ENCODE measurements at regions not wholly inside any gene's neighbourhood (a gene's known extent, or its start where the extent isn't known, plus 50 kb on each side); places are given as distances from the start of the nearest gene placed in this dataset.

DNA sequence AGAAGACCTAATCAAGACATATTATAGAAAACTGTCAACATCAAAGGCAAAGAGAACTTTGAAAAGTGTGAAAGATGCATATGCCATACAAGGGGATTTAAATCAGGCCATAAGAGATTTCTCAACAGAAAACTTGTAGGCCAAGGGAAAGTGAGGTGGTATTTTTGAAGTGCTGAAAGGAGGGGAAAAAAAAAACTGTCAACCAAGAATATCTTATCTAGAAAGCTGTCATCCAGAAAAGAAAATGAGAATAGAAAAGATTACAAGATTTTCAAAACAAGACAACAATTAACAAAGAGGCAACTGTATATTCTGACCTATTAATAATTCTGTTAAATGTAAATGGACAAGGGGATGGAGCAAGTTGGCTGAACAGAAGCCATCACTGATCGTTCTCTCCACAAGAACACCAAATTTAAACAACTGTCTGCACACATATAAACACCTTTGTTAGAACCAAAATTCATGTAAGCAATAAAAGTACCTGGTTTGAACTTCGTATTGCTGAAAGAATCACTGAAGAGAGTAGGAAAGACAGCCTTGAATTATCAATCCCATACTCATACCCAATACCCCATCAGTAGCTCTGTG is 880.1 kb upstream of the PCDH9 start:
- no peak for DNase-seq

DNA sequence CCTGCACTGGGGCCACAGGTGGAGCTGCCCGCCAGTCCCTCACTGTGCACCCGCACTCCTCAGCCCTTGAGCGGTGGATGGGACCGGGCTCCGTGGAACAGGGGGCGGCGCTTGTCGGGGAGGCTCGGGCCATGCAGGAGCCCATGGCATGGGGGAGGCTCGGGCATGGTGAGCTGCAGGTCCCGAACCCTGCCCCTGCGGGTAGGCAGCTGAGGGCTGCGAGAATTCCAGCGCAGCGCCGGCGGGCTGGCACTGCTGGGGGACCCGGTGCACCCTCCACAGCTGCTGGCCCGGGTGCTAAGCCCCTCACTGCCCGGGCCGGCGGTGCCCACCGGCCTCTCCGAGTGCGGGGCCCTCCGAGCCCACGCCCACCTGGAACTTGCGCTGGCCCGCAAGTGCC is 877.5 kb upstream of the PCDH9 start:
- no peak for DNase-seq

DNA sequence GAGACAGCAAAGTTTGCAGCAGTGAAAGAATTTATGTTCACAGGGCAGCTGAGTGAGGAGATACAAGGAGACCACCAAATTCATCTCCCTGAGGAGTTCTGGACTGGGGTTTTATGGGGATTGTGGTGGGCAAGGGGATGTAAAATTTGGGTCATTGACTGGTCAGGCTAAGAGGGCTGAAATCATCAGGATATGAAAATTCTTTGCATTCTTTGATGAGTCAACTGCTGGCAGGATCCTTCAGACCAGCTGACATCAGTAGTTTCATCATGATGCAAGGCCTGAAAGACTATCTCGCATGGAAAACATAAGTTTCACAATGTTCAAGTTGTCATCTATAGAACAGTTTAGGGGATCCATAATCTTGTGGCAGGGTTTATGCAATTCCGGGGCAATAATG is 869.5 kb upstream of the PCDH9 start:
- no peak for DNase-seq

DNA sequence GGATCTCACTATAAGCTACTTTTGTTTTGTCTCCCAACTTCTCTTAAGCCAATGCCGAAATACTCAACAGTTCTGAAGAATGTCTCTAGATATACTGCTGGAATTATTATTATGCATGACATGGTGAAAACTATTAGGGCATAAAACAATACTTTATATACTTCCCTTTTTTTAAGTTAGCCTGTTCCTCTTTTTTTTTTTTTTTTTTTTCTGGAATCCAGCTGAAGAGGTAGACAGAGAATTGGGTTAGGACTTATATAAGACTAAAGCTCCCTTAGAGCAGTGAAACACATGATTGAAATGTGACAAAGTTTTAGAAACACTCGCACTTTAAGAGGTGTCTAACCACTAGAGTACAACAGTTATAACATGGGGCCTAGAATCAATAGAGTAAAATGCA is 850.9 kb upstream of the PCDH9 start:
- peak in 2 of 4 experiments; percentile 9 to 16 for DNase-seq

DNA sequence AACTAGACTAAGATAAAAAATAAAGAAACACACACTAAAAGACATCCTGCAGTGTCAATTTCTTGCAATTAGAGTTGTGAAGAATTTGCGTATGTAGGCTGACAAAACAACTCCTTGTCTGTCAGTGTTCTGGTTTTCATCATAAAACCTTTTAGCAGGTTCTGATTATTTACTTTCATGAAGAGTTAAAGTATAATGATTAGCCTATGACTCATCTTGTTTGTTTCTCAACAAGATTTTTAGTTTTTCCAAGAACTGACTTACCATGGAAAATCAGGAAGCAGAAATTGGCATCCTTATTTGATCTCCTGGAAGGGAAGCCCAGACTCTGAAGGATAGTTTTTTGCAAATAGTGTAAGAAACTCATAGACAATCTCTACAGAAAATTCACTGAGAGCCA is 848.7 kb upstream of the PCDH9 start:
- DNase-seq, result no peak

DNA sequence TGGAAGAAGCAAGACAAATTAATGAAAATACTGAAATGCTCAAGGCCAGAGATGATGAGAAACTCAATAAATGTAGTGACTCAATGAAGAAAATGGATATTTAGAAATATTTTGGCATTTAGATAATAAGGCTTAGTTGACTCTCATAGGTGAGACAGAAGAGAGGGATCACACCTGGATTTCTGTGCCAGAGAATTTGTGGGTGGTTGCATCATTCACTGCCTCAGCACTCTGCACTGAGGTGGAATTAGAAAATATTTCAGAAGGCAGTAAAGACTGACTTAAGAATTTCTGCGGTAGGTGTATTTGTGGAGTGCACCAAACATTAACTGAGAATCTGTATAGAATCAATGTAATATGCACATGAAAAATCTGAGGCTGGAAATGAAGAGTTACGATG is 848.3 kb upstream of the PCDH9 start:
- no peak for DNase-seq

DNA sequence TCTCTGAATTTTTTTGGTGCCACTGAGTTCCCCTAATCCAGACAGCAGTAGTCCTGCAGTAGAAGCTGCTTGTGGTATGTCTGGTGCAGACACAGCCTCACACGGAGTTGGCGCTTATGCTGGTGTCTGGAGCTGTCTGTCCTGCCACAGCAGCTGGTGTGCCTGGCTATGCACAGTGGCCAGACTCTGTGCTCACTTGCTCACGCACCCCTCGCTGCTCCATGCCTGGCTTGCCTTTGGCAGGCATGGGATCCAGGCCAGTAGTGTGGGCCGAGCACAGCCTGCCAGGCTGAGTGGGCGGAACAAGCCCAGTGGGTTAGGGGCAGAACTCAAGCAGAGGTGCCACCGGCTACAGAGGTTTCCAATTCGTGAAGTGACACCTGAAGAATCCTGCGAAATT is 845.9 kb upstream of the PCDH9 start:
- DNase-seq, result no peak

DNA sequence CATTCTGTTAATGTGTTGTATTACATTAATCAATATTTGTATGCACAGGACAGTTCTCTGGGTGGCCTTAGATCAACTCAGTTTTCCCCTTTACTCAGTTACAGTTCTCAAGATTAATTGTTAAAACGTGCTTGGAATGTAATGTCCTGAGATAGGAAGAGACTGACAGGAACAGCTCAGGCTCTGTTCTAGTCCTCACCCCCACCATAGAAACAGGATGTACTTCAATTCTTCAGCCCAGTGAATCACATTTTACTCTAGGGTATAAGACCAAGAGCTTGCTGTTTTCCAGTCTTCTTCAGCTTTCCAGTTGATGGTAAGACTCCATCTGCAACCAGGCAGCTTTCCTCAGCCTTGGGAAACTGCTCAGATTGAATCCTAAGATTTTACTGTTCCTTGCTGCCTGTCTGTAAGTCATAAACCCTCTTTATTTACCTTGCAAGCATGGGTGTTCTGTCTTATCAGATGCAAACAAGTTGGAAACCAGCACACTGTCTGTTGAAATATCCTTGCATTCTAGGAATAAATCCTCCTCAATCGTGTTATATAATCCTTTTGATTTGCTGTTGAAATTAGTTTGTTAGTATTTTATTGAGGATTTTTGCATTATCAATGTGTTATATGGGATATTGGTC is 836.9 kb upstream of the PCDH9 start:
- DNase-seq, result no peak

DNA sequence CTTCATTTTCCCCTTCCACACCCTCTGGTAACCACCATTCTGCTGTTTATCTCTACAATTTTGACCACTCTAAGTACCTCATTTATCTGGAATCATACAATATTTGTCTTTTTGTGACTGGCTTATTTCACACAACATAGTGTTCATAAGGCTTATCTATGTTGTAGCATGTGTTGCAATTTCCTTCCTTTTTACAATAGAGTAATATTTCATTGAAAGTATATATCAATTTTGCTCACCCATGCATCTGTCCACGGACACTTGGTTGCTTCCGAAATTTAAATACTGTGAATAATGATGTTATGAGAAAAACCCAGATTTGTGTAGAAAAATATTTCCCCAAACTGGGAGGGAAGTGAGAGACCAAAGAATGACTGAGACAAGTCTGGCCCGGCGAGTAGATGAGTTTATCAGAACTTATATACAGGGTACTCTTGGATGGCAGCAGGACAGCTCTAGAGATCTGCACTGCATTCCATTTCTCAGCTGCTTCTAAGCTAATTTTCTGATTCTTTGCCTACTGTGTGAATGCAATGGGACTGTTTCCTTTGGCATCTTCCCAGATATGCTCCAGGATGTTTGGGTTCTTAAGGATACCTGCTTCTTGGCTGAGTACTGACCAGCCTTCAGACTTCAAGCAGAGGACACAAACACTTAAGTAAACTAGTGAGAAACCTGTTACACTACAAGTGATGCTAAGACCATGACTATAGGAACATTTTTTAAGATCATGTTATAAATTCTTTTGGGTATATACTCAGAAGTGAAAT is 834.0 kb upstream of the PCDH9 start:
- DNase-seq, result no peak

DNA sequence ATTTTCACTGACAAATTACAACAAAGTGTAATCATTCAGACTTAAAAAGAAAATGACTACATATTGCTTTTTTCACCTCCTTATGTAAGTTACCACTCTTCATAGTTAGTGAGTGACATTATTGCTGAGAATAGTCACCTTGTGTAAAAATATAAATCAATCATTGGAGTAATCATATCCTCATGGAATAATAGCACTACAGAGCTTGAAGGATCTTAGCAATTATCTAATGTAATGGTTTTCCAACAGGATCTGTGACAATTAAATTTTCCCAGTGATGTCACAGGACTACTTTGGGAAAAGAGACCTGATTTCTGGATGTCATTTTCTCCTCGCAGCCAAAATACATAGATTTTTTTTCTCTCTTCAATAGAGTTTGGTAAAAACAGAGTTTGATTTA is 833.0 kb upstream of the PCDH9 start:
- DNase-seq, result no peak

DNA sequence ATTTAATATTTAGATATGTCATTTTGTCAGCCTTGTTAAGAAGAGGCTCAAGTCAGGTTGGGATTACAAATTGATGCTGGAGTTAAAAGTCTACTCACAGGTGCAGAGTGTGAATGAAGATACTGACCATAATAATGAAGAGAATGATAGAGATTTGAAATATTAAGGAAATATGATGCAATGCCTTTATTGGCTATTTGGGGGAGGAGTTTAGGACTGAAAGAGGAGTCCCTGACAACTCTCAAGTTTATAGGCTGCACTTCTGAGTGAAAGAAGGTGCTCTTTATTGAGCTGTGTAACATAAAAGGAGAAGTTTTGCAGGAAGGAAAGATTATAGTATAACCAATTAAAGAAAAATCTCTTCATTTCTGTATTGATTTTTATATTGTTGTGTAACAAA is 827.7 kb upstream of the PCDH9 start:
- no peak for DNase-seq

DNA sequence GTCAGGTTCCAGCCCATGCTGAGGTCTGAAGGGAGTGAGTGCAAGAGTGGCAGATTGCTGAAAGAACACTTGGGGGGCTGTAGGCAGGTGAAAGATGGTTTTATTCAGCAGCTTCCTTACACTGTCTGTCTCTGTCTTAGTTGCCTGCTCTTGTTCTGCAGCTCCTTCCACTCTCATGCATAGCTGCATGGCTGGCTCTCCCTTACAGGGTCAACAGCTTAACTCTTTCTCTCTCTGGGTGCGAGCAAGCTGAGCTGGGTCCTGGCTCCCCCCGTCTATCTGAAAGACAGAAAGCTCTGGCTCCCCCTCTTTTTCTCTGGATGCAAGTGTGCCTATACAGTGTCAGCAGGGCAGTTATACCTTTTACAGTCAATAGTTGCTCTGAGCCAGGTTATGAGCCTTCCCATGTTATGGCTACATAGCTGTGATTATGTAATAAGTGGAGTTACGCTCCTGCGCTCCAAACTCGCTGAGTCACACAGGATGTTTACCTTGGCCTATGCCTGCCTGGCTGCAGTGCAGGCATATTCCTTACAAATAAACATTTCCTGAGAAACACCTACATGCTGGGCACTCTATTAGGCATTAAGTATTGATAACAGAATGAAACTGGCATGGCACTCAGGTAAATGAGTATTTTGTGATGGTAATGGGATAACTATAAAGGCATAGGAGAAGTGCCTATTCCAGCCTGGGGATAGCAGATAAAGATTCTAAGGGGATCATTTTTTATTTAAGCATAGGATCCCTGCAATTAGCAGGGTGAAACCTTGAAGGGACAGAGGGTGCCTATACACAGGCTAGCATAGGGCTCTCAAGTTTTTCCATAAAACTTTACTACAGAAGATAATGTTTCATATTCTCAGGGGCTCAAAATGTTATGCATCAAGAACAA is 826.9 kb upstream of the PCDH9 start:
- no peak for DNase-seq

DNA sequence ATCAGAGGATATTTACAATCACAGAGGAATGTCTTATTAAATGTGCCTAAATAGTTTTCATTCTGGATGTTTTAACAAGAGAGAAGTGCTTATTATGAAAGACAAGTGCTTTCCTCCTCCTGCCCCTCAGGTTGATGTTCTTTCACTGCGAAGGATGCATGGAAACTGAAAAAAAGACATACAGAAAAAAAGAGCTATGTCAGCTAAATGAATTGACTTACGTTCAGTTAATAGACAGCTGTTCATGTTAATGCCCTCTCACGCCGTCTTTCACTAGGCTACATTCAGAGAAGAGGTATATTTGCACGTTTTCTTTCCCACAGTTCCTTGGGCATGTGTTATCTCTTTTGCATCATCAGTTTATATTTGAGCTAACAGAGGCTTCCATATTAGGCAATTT is 821.8 kb upstream of the PCDH9 start:
- DNase-seq, result no peak

DNA sequence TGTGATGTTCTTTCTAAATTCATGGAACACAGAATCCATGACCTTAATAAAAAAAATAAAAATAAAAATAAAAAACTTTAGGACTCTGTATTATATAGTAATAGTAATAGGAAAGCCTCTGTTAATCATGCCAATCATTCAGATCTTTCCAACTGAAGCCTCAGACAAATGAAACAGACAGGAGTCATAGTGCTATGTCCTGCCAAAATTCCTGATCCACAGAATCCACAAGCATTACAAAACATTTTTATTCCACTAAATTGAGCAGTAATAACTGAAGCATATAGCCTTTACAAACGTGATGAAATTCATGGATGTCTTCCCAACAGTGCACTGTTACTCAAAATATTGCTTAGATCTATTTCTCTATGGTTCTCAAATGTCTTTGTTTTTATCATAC is 820.6 kb upstream of the PCDH9 start:
- no peak for DNase-seq

DNA sequence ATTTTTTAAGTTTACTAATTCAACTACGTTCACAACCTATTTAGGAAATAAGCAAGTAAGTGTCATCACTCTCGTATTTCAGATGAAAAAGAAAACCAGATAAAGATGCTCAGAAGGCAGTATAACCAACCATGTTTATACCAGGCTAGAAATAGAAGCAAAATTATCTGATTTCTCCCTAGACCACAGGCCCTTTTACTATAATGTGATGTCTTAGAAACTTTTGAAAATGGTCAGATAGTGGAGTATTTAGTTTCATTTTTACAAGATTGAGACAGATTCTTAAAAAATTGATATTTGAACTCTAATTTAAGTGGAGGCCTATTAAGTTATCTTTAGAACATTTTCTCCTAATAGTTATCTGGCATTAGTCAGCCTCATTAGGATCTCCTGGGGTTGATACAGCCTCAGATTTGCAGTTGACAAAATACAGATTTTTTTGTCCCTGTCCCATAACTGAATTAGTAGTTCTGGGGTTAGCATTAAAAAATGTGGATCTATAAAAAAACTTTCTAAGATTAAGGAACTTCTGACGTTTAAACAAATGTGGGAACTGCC is 818.7 kb upstream of the PCDH9 start:
- DNase-seq, result no peak

DNA sequence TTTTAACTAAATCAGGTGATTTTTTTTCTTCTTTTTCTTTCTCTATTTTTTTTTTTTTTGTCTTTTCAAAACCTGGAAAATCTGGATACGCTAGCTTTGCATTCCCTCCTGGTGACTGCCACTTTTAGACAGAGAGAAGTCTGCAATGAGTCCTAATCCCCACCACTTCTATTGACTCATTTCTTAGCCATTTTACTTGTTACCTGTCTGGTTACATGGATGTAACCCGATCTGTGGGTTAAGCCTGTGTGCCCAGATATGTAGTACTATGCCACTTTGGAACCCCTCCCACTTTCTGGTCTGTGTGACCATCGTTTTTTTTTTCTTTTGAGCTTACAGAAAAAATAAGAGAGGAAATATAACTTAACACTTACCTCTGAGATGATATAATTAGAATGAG is 817.8 kb upstream of the PCDH9 start:
- DNase-seq, result no peak

DNA sequence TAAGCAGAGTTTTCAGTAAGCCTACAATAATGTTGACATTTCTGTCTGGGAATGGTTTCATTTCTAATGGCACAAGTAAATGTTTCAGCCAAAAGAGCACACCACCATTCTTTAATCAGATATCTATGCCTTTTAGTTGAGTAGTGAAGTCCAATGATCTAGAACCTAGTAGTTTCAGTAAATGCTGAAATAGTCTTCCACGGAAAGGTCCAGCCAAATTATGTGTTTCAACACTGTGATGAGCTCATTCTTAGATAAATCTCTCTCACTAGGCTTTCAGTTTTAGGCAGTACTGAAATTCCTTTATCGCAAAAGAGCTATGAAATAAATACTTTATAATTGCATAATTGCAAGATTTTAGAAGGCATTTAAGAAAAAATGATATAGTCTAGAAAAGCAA is 816.8 kb upstream of the PCDH9 start:
- DNase-seq, result no peak

DNA sequence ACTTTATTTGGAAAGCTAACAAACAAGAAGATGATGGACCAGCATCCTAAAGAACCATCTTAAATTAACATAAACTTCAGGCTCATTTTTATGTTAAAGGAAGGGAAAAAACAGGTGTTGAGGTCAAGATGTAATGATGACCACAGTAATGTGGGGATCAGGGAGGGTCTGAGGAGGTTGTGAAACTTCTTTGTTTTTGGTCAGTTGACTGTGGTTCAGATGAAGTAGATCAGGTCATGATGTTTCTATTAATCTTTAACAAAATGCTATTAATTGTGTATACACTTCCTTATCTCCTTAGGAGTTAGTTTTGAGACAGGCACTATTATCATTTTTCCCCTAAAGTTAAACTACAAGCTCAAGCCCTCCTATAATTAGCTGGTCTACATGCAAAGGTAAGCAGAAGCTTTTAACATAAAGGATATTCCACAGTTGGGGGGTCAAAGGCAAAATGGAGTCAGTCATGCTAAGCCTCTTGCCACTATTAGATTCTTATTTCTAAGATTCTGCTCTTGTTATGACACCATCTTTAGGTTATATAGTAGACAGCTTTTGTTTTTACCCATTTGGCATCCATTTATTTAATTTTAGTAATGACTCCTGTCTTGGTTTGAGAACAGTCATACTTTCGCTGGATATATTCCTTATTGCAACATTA is 800.1 kb upstream of the PCDH9 start:
- no peak for DNase-seq

DNA sequence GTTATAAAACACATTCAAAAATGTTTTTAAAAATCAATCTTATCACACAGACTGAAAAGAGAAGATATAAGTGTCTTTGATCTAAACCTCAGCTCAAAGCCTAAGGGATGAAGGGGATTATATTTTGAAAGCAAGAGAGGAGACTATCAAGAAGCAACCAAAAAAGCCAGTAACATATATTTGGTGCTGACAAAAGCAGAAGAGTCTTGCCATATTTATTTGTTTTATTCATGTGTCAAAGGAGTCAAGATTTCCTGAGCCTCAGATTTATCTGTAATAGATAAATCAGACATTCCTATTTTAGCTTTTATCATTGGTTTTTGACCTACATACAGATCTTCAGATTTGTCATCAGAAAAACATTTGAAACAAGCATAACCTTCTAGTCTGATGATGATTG is 798.6 kb upstream of the PCDH9 start:
- DNase-seq, result no peak

DNA sequence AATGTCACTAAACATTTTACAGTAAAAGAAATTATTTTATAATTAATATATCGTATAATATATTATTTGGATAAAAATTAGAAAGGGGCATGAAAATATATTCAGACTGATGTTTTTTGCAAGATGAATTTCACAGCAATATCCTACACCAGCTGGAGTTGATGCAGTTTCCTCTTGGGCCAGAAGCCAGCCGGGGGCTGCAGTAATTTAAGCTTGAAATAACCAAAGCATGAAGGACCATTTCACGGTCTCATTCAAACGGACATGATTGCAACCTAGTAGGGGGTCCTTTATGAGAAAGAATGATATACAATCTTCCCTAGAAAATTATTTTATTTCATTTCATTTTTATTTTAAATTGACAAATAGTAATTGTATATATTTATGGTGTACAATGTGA is 797.2 kb upstream of the PCDH9 start:
- no peak for DNase-seq

DNA sequence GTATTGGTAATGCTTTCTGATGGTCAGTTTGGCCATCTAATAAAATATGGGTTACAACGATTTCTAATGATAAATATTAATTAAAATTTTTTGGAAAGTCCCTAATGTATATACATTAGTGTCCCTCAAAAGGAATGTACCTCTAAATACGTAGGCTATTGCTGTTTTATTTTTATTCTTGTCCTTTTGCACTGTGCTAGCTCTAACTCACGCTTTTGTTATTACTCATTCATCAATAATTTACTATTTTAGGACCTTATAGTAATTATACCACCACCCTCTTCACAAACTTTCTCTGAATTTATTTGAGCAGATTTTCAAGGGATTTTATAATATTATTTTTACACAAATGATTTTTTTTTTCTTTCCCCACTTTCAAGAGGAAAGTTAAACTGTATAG is 795.9 kb upstream of the PCDH9 start:
- no peak for DNase-seq

DNA sequence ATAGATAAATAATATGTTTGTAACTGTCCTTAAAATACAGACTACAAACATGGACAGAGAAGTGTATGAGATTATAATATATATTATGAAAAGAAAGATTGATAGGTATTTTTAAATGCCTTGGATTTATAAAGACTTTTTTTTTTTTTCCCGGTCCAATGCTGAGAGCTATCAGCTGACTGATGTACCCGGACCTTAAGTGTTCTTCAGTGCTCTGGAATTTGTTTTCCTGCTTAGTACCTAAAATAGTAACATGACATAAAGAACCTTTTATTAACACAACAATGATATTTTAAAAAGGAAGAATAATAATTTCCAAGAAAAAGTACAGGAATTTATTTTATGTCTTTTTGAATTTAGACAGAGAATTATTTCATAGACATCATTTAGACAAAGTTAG is 795.5 kb upstream of the PCDH9 start:
- no peak for DNase-seq
